ENCODE measurements at regions not wholly inside any gene's neighbourhood (a gene's known extent, or its start where the extent isn't known, plus 50 kb on each side); places are given as distances from the start of the nearest gene placed in this dataset.

DNA sequence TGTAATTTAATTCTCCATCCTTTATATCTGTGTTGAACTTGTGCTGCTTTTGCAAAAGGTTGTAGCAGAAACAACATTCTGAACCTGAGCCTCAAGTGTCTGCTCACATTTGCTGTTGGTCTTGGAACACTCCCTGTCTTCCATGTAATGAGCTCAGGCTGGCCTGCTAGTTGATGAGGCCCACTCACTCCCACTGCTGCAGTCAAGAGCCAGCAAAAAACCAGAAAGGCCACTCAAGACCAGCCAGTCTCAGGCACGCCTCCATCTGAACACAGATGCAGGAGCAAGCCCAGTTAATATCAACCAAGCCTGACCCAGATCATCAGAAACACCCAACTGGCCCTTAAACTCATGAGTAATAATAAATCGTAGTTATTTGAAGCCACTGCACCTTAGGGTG lies 342.2 kb upstream of the NFIA start:
- Histone ChIP-seq H3K9me3 (ENCODE audit: control insufficient read depth, insufficient read depth, low read depth, low read length) (no peaks in the 10 kb centered on the region), H3K36me3 (ENCODE audit: control insufficient read depth in 2 of 2, insufficient read depth in 1 of 2, low read length in 2 of 2) (no peaks in the 10 kb centered on the region), H3K27ac (ENCODE audit: extremely low read depth, low read depth, low read length) (no peak overlapping the region), H3K4me1 (ENCODE audit: control insufficient read depth, insufficient read depth, low read length) (no peaks in the 10 kb centered on the region), H3K4me3 (ENCODE audit: low read depth, low read length) (no peak overlapping the region)
- ChIA-PET POLR2A (no interaction called here), CTCF (no interaction called here)
- TF ChIP-seq ZNF521 (tag by site-specific recombination; IDR thresholded peaks at IDR 0.05) = no peak
- no peak for TF ChIP-seq ZNF629 (tag by site-specific recombination; IDR thresholded peaks at IDR 0.05)
- TF ChIP-seq HOXD13 (CRISPR knock-in tag; IDR thresholded peaks at IDR 0.05; ENCODE audit: borderline replicate concordance) = no peak
- TF ChIP-seq ZNF350 (tag by site-specific recombination; IDR thresholded peaks at IDR 0.05) = no peak

DNA sequence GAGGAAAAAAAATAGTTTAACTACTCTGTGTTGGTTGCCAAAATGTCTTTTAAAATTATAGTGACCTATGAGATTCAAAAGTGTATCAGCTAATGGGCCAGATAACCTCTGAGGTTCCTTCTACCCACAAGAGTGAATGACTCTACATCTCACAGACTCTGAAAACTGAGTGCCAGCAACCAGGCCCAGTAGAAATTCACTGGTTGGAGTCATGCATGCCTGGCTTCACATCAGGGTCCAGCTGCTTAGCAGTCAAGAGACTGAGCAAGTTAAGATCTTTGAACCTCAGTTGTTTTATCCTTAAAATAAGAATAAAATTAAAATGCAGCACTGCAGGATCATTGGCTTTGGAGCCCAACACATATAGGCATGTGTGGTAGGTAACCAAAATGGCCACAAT lies 342.6 kb upstream of the NFIA start:
- H3K27ac ChIP-seq (ENCODE audit: extremely low read depth, low read depth, low read length) = no peak overlapping the region
- H3K4me3 ChIP-seq (ENCODE audit: low read depth, low read length) = no peak overlapping the region
- ChIA-PET CTCF (no interaction called here), POLR2A (no interaction called here)
- TF ChIP-seq ZNF112 (tag by site-specific recombination; IDR thresholded peaks at IDR 0.05) (no peak), ZNF366 (tag by site-specific recombination; conservative IDR thresholded peaks at IDR 0.05) (no peak), ZNF324 (tag by site-specific recombination; IDR thresholded peaks at IDR 0.05) (no peak), ZNF133 (tag by site-specific recombination; IDR thresholded peaks at IDR 0.05) (no peak), ZNF391 (tag by site-specific recombination; IDR thresholded peaks at IDR 0.05; ENCODE audit: borderline replicate concordance, low read depth) (no peak), ZNF654 (tag by site-specific recombination; IDR thresholded peaks at IDR 0.05; ENCODE audit: low read depth) (no peak), ZNF37A (tag by site-specific recombination; IDR thresholded peaks at IDR 0.05) (no peak), ZNF211 (tag by site-specific recombination; IDR thresholded peaks at IDR 0.05; ENCODE audit: low read depth) (no peak), ZBTB1 (tag by site-specific recombination; IDR thresholded peaks at IDR 0.05) (no peak), HOXC10 (CRISPR knock-in tag; IDR thresholded peaks at IDR 0.05) (no peak), ZNF830 (tag by site-specific recombination; IDR thresholded peaks at IDR 0.05; ENCODE audit: low read depth) (no peak), ZSCAN16 (tag by site-specific recombination; IDR thresholded peaks at IDR 0.05) (no peak)
- TF ChIP-seq, protein P1, sequence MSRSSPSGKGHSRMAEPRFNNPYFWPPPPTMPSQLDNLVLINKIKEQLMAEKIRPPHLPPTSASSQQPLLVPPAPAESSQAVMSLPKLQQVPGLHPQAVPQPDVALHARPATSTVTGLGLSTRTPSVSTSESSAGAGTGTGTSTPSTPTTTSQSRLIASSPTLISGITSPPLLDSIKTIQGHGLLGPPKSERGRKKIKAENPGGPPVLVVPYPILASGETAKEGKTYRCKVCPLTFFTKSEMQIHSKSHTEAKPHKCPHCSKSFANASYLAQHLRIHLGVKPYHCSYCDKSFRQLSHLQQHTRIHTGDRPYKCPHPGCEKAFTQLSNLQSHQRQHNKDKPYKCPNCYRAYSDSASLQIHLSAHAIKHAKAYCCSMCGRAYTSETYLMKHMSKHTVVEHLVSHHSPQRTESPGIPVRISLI (tag by site-specific recombination; IDR thresholded peaks at IDR 0.05) = no peak
- no peaks in the 10 kb centered on the region for H3K36me3 ChIP-seq (ENCODE audit: control insufficient read depth in 2 of 2, insufficient read depth in 1 of 2, low read length in 2 of 2)
- no peaks in the 10 kb centered on the region for H3K9me3 ChIP-seq (ENCODE audit: control insufficient read depth, insufficient read depth, low read depth, low read length)
- H3K4me1 ChIP-seq (ENCODE audit: control insufficient read depth, insufficient read depth, low read length) = no peaks in the 10 kb centered on the region

DNA sequence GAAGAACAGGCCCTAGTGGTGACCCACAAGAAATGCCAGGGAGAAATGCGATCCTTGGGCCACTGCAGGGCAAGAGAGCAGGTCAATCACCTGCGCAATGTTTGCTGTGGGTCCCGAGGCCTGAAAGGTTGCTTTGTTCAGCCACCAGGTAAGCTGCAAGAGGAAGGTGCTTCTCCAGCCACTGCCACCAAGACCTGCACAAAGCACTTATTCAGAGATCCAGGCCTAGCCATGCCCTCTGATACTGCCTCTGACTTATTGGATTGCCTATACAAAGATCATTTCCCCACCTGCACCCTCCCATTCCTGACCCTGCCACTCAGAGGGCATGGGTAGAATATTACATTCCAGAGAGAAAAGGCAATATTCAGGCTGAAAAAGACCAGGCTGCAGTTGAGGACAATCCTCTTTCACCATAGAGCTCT lies 349.4 kb upstream of the NFIA start:
- ChIA-PET POLR2A (no interaction called here), CTCF (no interaction called here)
- TF ChIP-seq KLF10 (tag by site-specific recombination; IDR thresholded peaks at IDR 0.05) (no peak), ZNF514 (tag by site-specific recombination; IDR thresholded peaks at IDR 0.05) (no peak), ZNF274 (IDR thresholded peaks at IDR 0.05; ENCODE audit: low read length) (no peak), ZNF274 (tag by site-specific recombination; IDR thresholded peaks at IDR 0.05; ENCODE audit: borderline replicate concordance) (no peak), ZNF10 (tag by site-specific recombination; IDR thresholded peaks at IDR 0.05) (no peak), KLF9 (tag by site-specific recombination; IDR thresholded peaks at IDR 0.05; ENCODE audit: low read depth) (no peak), ZNF391 (tag by site-specific recombination; IDR thresholded peaks at IDR 0.05; ENCODE audit: borderline replicate concordance, low read depth) (no peak)
- TF ChIP-seq, protein P2, sequence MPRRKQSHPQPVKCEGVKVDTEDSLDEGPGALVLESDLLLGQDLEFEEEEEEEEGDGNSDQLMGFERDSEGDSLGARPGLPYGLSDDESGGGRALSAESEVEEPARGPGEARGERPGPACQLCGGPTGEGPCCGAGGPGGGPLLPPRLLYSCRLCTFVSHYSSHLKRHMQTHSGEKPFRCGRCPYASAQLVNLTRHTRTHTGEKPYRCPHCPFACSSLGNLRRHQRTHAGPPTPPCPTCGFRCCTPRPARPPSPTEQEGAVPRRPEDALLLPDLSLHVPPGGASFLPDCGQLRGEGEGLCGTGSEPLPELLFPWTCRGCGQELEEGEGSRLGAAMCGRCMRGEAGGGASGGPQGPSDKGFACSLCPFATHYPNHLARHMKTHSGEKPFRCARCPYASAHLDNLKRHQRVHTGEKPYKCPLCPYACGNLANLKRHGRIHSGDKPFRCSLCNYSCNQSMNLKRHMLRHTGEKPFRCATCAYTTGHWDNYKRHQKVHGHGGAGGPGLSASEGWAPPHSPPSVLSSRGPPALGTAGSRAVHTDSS (tag by site-specific recombination; IDR thresholded peaks at IDR 0.05) = no peak
- Histone ChIP-seq H3K27ac (ENCODE audit: extremely low read depth, low read depth, low read length) (no peak overlapping the region), H3K4me1 (ENCODE audit: control insufficient read depth, insufficient read depth, low read length) (no peaks in the 10 kb centered on the region), H3K4me3 (ENCODE audit: low read depth, low read length) (no peak overlapping the region), H3K36me3 (ENCODE audit: control insufficient read depth in 2 of 2, insufficient read depth in 1 of 2, low read length in 2 of 2) (no peaks in the 10 kb centered on the region), H3K9me3 (ENCODE audit: control insufficient read depth, insufficient read depth, low read depth, low read length) (no peaks in the 10 kb centered on the region)

Measured in HEK293 (cell line).